ENCODE measurements at regions not wholly inside any gene's neighbourhood (a gene's known extent, or its start where the extent isn't known, plus 50 kb on each side); places are given as distances from the start of the nearest gene placed in this dataset.

DNA sequence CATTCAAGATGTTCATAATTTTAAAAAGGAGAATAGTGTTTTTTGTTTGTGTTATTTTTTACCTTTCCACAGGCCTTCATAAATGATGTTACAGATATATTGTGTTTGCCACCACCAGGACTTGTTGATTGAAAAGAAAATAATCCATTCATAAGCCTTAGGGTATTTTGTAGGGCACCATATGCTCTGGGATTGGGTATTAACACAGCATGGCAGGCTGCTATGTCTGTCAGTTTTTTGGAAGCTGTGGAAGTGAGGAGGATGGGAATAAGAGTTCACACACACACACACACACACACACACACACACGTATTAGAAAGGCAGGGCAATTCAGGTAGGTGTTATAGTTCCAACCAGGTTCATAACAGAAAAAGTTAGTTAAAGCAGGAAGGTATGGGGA is 237.9 kb downstream of the HDGFL1 start:
- Mint-ChIP-seq H3K4me1 (peaks cover 15% of the 10 kb centered on the region), H3K4me3 (no peak overlapping the region), H3K9me3 (no peaks in the 10 kb centered on the region), H3K27ac (no peak overlapping the region), H3K27me3 (ENCODE audit: insufficient read depth, low read depth) (peaks cover 2% of the 10 kb centered on the region), H3K36me3 (no peaks in the 10 kb centered on the region)
- no peak overlapping the region for H3K9ac ChIP-seq
- no peak for DNase-seq (ENCODE audit: low spot score)
- H3K36me3 ChIP-seq: no peaks in the 10 kb centered on the region
- H3K4me2 ChIP-seq: no peak overlapping the region
- H3K4me3 ChIP-seq: no peak overlapping the region
- no peaks in the 10 kb centered on the region for H3K9me3 ChIP-seq (ENCODE audit: low read depth)
- TF ChIP-seq, protein P1, sequence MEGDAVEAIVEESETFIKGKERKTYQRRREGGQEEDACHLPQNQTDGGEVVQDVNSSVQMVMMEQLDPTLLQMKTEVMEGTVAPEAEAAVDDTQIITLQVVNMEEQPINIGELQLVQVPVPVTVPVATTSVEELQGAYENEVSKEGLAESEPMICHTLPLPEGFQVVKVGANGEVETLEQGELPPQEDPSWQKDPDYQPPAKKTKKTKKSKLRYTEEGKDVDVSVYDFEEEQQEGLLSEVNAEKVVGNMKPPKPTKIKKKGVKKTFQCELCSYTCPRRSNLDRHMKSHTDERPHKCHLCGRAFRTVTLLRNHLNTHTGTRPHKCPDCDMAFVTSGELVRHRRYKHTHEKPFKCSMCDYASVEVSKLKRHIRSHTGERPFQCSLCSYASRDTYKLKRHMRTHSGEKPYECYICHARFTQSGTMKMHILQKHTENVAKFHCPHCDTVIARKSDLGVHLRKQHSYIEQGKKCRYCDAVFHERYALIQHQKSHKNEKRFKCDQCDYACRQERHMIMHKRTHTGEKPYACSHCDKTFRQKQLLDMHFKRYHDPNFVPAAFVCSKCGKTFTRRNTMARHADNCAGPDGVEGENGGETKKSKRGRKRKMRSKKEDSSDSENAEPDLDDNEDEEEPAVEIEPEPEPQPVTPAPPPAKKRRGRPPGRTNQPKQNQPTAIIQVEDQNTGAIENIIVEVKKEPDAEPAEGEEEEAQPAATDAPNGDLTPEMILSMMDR (IDR thresholded peaks at IDR 0.05): no peak
- no peak for TF ChIP-seq EZH2 (IDR thresholded peaks at IDR 0.05)
- TF ChIP-seq EZH2phosphoT487 (IDR thresholded peaks at IDR 0.05): no peak
- no peaks in the 10 kb centered on the region for H3K79me2 ChIP-seq (ENCODE audit: low read depth)
- H4K20me1 ChIP-seq (ENCODE audit: low read depth): no peaks in the 10 kb centered on the region
- H3F3A ChIP-seq (ENCODE audit: low read depth): no peaks in the 10 kb centered on the region
- no peak overlapping the region for H3K27ac ChIP-seq
- no peak overlapping the region for H2AFZ ChIP-seq (replicated peaks)
- no peaks in the 10 kb centered on the region for H3K27me3 ChIP-seq
- no peaks in the 10 kb centered on the region for H3K4me1 ChIP-seq

GRCh38 chr6:22807818-22808217 is 238.5 kb downstream of the HDGFL1 start:
- no peak overlapping the region for H3K27ac Mint-ChIP-seq
- H3K4me1 Mint-ChIP-seq: peaks cover 14% of the 10 kb centered on the region

DNA sequence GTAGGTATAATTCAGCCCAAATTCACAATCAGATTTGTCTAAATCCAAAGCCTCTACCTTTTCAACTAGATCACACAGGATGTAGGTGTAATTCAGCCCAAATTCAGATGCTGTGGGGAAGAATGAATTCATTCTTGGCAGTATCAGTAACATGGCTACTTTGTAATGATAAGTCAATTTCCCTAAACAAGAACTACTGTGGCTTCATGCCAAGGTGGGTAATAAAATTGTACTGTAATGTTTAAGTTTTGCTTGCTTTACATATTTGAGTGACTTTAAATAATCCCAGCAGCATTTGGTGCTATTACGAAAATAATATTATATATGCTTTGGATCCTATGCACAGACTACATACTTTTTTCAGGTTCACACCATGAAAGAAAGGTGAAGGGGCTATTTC is 239.1 kb downstream of the HDGFL1 start:
- Mint-ChIP-seq H3K9me3 (peaks cover 2% of the 10 kb centered on the region), H3K36me3 (no peaks in the 10 kb centered on the region), H3K27me3 (ENCODE audit: insufficient read depth, low read depth) (no peaks in the 10 kb centered on the region), H3K4me1 (peaks cover 14% of the 10 kb centered on the region), H3K4me3 (no peak overlapping the region), H3K27ac (no peak overlapping the region)
- Histone ChIP-seq H3K9me3 (ENCODE audit: low read depth) (no peaks in the 10 kb centered on the region), H3F3A (ENCODE audit: low read depth) (no peaks in the 10 kb centered on the region), H3K4me2 (no peak overlapping the region), H3K4me1 (no peaks in the 10 kb centered on the region), H3K79me2 (ENCODE audit: low read depth) (no peaks in the 10 kb centered on the region), H3K4me3 (no peak overlapping the region), H4K20me1 (ENCODE audit: low read depth) (no peaks in the 10 kb centered on the region), H3K27ac (no peak overlapping the region), H3K9ac (no peak overlapping the region), H3K36me3 (no peaks in the 10 kb centered on the region), H2AFZ (replicated peaks) (no peak overlapping the region), H3K27me3 (no peaks in the 10 kb centered on the region)
- TF ChIP-seq EZH2 (IDR thresholded peaks at IDR 0.05): no peak
- TF ChIP-seq, protein P1 (IDR thresholded peaks at IDR 0.05): no peak
- no peak for TF ChIP-seq EZH2phosphoT487 (IDR thresholded peaks at IDR 0.05)
- DNase-seq (ENCODE audit: low spot score): no peak

More at GRCh38 chr6:22807818-22808217, 238.5 kb downstream of the HDGFL1 start:
- no peaks in the 10 kb centered on the region for H3K27me3 Mint-ChIP-seq (ENCODE audit: insufficient read depth, low read depth)
- no peaks in the 10 kb centered on the region for H3K36me3 ChIP-seq
- H3K27me3 ChIP-seq: no peaks in the 10 kb centered on the region
- H3K4me1 ChIP-seq: no peaks in the 10 kb centered on the region
- TF ChIP-seq, protein P1 (IDR thresholded peaks at IDR 0.05): no peak
- TF ChIP-seq EZH2phosphoT487 (IDR thresholded peaks at IDR 0.05) (no peak), EZH2 (IDR thresholded peaks at IDR 0.05) (no peak)
- no peaks in the 10 kb centered on the region for H3F3A ChIP-seq (ENCODE audit: low read depth)
- H3K9ac ChIP-seq: no peak overlapping the region
- DNase-seq (ENCODE audit: low spot score): no peak
- H2AFZ ChIP-seq (replicated peaks): no peak overlapping the region
- no peak overlapping the region for H3K4me3 ChIP-seq
- no peak overlapping the region for H3K4me2 ChIP-seq
- no peaks in the 10 kb centered on the region for H3K9me3 ChIP-seq (ENCODE audit: low read depth)
- no peaks in the 10 kb centered on the region for H3K9me3 Mint-ChIP-seq
- no peak overlapping the region for H3K4me3 Mint-ChIP-seq
- H3K27ac ChIP-seq: no peak overlapping the region
- no peaks in the 10 kb centered on the region for H3K36me3 Mint-ChIP-seq
- H3K79me2 ChIP-seq (ENCODE audit: low read depth): no peaks in the 10 kb centered on the region
- H4K20me1 ChIP-seq (ENCODE audit: low read depth): no peaks in the 10 kb centered on the region

All from neural progenitor cell (in vitro differentiated cells).